SHP77 treated with DMSO at 0.1 percent for 48 hours (cell line): ENCODE measurements at regions not wholly inside any gene's neighbourhood (a gene's known extent, or its start where the extent isn't known, plus 50 kb on each side); places are given as distances from the start of the nearest gene placed in this dataset.
A peak's percentile ranks its signal among the peaks of the same experiment; 100 is the strongest.
"Not testable (repeated sequence)": the region's sequence is repeated elsewhere in the genome, so short reads cannot be mapped to it uniquely, and the experiment has no call there.

Experiments
- DNase-seq: peaks from one replicate; lab custom pipeline; 2025; lab: John Stamatoyannopoulos, UW

DNA sequence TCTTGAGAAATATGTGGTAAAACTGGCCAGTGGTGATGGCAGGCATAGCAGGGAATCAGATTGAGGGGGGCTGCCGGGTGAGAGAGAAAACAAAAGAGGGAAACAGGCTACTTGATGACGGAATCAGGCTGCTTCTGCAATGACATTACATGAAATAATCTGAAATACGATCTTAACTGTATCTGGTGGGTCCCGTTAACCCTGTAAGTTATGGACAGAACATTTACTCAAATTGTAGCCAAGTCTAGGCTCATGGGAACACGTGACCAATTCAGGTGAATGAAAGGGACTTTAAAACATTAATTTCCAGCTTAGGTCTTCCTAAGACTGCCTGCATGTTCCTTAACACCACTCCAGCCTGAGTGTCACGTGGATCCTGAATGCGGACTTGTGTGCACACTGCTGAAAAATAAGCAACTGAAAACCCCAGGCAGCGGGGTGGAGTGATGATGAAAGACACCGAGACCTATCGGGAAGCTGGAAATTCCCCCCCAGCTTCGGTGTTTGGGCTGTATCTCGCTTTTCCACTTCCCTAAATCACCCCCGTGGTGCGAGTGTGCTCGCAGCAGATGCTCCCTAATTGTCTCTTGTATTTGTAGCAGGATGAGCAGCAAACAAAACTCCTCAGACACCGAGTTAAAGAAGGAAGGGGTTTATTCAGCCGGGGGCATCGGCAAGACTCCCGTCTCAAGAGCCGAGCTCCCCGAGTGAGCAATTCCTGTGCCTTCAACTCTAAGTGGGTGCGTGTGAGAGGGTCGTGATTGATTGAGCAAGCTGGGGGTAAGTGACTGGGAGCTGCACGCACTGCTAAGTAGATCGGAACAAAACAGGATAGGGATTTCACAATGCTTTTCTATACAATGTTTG lies 145.0 kb upstream of the GRK3 start:
- peak; percentile 47 for DNase-seq

DNA sequence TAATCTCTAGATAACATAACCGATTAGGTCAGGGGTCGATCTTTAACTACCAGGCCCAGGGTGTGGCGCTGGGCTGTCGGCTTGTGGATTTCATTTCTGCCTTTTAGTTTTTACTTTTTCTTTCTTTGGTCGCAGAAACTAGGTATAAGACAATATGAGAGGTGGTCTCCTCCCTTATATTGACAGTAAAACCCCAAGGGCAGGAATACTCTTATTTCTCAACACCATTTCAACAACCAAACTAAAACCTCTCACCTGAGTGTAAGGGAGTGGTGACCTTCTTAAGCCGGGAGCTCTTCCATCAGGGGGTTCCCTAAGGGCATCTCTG lies 144.4 kb upstream of the GRK3 start:
- DNase-seq = not testable (repeated sequence)

DNA sequence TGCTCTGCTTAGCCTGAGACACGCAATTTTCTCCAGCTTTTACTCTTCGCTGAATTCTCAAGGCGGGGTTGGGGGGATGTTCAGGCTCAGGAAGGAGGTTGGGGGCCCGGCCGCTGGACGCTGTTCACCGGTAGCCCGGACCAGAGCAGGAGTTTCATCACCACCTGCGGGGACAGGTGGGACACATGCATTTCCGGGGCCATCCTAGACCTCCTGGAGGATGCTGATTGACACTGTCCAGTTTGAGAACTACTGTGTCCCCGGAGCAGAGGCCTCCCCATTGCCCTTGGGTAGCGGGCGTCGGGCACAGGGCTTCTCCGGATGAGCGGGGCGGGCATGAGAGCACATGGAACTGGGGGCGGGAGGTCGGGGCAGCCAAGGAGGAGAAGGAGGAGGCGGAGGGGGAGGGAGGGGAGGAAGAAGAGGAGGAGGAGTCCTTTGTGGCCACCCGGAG lies 144.0 kb upstream of the GRK3 start:
- DNase-seq = no peak

DNA sequence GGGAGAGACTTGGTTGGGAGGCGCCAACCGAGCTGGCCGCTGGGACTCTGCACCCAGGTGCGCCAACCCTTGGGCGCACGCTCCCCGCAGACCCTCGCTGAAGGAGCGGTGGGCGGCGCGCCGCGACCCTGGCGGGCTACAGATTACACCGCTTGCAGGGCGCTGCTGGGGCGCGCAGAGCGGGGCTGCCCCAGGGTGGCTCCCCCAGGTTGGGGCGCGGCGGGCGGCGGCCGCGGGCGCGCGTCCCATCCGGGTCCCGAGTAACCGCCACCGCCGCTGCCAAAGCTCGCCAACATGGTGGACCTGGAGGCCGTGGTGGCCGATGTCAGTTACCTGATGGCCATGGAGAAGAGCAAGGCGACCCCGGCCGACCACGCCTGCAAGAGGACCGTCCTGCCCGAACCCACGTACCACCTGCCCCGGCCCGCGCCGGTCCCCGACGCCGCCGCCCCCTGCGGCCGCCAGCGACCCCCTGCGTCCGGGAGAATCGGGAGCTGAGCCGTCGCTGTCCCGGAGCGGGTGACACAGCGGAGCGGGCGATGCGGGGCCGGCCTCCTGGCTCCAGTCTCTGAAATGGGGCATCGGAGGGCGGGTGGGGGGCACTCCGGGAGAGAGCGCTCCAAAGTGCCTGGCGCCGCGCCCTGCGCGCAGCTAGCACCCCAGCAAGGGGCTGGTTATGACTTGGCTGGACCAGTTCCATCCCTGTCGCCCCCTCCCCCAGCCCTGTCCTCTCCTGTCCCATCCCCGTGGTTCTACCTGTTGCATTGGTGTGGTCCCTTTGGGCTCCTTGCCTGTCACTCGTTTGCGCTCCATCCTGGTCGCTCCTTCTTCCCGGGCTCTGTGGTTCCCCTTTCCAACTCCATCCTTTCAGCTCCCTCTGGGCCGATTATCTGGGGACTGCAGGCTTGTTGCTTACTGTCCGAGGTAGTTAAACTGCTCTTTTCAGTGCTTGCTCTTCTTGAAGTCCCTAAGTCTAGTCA lies 143.3 kb upstream of the GRK3 start:
- no peak for DNase-seq

DNA sequence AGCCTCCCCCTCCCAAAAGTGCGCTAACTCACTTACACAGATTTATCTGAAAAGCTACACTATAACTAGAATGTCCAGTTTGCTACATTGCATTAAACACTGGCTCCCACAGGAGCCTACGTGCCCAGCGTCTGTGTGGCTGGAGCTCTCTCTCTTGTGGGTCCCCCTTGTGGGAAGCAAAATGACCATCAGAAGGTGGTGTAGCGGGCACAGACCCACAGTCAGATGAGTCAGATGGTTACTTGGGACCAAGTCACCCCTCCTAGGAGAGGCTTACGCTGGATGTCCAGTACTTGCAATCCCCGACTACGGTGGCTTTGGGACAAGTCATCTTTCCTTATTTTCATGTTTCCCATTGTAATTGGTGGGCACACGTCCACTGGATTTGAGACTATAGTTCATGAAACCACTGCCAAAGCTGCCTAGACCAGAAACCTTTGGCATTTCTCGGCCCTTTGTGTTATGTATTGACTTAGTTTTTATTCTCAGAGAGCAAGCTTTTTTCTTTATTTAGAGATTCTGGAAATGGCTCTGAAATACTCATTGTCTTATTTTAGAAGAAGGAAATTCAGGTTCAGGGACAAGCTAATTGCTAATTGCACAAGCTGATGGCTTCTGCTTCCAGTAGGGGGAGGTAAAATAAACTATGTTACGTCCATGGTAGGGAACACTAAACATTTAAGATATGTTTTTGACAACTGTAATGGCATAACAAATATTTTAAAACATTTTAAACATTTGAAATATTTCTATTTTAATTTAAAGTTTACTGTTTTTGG lies 137.8 kb upstream of the GRK3 start:
- not testable (repeated sequence) for DNase-seq

DNA sequence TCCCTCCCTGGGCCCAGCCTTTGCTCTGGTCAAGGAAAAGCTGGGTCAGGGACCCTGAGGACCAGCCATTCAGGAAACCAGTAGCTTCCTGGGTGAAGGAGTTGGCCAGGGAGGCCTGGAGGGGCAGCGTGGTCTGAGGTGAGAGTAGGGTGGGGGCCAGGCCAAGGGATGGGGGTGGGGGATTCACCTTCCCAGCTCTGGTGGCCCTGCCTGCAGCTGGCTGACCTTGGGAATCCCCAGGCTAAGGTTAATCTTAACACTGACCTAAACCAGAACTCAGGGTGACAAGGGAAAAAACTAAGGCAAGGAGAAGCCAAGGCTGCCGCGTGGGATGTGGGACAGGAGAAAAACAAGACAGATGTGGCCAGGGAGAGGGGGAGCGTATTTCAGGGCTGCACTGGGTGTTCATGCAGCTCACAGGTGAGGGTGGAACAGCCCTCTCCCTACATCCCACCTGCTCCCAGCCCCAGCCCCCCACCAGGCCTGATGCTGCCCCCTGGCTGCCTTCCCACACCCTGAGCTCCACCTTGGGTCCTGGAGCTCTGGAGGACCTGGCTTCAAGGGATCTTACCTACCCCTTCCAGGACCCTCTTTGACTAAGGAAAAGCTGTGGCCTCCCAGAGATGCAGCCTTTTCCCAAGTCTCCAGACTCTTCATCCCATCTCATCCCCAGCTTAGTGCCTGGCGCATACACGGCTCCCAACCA lies 132.7 kb upstream of the GRK3 start:
- not testable (repeated sequence) for DNase-seq

DNA sequence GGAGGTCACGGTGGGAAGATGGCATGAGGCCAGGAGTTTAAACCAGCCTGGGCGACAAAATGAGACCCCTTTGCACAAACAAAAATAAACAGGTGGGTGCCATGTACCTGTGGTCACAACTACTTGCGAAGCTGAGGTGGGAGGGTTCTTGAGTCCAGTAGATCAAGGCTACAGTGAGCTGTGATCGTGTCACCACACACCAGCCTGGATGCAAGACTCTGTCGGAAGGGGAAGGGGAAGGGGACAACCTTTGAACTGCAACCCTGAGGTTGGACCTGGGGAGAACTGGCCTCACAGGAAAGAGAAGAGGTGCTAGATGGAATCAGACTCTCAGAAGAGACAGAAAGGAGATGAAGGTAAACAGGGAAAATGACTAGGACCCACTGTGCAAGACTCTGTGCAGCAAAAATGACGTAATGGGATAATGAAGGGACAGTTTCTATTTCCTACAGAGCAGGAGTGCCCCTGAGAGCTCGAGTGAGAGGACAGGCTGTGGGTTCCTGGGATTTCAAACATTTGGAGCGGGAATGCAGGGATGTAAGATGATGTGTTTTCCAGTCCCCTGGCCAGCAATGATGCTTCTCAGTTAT lies 131.0 kb upstream of the GRK3 start:
- not testable (repeated sequence) for DNase-seq

DNA sequence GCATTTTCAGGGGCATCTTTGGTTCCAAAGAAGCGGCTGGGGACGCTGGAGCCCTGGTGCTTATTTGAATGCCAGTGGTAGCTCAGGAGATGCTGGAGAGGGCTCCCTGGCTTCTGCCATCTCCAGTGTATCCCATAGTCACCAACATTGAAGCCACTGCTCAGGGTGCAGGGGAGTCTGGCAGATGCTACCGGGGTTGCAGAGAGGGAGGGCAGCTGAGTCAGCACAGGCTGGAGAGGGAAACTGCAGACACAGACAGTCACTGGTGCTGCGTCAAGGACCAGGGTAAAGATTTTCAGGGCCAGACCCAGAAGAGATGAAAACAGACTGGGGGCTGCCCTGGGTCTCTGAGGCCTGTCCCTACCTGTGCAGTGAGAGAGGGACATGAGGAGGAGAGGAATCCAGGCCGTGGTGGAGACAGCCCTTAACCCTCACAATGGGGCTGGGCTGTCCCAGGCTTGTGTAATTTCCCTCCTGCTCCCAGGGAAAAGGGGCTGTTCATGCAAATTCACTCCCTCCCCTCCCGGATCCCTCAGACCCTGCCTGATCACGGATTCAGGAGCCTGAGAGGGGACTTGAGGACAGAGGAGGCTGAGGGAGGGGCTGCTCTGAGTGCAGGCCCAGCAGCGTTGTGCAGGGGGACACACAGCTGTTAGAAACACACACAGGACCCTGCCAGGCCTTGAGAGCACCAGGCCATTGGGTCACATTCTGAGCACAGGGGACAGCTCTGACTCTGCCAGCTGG lies 126.9 kb upstream of the GRK3 start:
- no peak for DNase-seq

DNA sequence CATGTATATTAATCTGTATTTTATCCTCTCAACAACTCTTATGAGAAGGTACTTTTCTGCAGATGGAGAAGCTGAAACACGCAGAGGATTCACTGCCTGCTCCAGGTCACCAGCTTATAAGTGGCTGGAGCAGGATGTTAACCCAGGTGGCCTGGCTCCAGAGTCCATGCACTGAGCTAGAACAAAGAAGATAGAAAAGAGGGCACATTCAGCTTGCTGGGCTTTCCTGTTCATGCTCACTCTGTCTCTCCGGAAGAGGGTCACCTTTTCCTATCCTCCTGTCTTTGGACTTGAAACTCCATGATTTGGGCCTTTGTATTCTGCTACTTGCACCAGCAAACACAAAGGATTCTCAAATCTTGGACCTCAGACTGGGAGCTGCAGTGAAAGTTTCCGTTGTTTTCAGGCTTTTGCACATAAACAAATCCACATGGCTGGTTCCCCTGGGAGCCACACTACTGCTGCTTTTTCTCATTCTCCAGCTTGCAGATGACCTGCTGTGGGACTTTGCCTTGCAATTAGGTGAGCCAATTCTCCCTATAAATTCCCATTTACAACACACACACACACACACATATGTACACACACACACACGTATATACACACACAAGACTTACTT lies 117.3 kb upstream of the GRK3 start:
- DNase-seq = peak; percentile 68

DNA sequence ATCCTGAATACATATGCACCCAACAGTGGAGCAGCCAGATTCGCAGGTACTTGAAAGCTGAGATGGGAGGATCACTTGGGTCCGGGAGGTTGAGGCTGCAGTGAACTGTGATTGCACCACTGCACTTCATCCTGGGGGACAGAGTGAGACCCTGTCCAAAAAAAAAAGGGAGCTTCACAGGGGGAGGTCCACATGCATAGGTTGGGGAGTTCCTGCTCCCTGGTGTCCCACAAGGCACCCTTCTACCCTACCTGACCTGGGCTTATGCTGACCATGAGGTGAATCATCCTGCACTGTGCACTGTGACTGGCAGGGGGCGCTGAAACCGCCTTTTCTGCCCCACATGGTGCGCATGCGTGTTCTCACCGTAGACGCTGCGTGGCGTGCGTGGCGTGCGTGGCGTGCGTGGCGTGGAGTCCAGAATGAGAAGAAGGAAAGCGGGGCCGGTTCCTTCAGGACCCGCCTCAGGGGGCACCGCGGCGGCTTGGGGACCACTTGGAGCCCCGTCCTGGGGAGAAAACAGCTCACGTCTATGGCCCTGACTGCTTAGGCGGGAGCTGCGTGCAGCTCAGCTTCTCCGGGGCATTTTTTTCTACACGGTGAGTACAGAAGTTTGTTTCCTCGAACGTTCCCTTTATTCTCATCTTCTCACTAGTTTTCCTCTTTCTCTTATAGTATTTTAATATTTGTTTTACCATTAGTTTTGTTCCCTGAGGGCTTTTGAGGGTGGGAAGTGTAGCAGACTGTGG lies 116.6 kb upstream of the GRK3 start:
- DNase-seq = peak; percentile 44

DNA sequence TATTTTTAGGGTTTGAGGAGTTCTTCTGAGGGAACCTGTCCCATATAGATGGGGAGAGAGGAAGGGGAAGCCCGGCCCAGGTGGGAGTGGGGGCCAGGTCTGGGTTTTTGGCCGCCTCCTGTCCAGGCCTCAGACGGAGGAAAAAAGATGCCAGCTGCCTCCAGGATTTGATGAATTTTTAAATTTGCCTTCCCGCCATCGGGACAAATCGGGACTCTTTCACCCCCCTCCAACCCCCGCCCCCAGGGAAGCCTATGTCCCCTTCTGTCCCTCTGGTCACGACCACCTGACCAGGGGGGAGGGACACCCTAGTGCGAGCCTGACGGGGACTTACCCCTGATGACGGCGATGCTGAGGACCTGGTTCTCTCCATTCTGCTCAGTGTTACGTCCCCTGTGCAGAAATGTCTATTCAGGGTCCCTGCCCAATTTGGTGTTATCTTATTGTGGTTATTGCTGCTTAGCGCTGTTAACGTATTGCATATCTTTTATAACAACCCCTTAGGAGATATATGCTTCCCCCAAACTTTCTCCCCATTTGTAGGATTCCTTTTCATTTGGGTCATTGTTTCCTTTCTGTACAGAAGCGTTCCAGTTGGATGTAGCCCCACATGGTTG lies 115.9 kb upstream of the GRK3 start:
- no peak for DNase-seq

DNA sequence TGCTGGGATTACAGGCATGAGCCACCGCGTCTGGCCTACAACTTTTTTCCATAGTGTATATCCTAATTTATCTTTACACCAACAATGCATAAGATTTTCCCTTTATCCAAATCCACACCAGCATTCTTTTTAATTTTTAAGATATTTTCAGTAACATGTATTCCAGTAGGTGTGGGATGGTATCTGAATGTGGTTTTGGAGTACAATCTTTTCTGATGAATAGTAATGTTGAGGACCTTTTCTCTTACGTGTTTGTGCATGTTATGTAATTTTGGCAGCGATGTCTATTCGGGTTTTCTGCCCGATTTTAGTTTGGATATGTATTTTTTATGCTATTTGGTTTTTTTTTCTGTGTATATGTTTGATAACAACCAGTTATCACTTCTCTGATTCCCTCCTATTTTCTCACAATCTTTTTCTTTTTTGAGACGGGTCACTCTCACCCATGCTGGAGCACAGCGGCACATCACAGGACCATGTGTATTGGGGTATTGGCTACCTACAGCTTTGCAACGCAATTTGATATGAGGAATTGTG lies 114.6 kb upstream of the GRK3 start:
- no peak for DNase-seq

DNA sequence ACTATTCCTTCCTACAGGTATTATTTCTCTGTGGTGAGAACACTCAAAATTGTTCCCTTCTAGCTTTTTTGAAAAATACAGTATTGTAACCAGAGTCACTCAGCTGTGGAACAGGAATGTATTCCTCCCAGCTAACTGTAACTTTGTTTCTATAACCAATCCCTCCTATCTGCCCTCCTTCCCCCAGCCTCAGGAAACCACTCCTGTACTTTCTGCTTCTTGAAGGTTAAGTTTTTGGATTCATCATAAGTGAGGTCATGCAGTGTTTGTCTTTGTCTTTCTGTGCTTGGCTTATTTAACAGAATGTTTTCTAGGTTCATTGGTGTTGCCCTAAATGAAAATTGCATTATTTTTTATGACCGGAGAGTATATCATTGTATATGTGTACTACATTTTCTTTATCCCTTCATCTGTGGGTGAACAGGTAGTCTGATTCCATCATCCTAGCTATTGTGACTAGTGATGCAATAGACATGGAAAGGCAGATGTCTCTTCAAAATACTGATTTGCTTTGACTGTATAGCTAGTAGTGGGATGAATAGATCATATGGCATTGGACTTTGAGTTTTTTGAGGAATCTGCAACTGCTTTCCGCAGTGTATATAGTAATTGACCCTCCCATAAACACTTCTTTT lies 112.9 kb upstream of the GRK3 start:
- DNase-seq = no peak

DNA sequence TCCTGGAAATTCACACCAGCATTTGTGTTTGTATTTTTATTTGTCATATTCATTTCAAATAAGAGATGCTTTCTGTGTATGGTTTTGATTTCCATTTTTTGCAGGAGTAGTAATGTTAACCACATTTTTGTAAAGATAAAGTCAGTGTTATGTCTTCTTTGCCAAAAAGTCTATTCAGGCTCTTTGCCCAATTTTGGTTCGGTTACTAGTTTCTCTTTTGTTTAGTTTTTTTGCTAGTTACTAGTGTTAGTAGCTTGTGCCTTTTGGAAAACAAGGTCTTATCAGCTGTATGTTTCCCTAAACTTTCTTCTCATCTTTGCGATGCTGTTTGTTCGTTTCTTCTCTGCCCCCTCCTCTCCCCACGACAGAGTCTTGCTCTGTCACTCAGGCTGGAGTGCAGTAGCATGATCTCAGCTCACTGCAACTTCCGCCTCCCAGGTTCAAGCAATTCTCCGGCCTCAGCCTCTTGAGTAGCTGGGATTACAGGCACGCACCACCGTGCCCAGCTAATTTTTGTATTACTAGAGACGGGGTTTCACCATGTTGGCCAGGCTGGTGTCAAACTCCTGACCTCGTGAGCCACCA lies 112.3 kb upstream of the GRK3 start:
- no peak for DNase-seq

DNA sequence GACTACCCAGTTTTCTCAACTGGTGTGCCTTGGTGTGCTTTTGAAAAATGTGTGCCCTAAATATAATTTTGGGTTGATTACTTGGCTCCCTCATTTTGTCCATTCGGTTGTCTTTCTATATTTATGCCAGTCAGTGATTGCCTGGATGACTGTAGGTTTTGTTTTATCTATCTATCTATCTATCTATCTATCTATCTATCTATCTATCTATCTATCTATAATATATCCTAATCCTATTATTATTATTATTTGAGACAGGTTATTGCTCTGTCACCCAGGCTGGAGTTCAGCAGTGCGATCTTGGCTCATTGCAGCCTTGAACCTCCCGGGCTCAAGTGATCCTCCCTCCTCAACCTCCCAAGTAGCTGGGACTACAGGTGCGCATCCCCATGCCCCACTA lies 111.4 kb upstream of the GRK3 start:
- no peak for DNase-seq

DNA sequence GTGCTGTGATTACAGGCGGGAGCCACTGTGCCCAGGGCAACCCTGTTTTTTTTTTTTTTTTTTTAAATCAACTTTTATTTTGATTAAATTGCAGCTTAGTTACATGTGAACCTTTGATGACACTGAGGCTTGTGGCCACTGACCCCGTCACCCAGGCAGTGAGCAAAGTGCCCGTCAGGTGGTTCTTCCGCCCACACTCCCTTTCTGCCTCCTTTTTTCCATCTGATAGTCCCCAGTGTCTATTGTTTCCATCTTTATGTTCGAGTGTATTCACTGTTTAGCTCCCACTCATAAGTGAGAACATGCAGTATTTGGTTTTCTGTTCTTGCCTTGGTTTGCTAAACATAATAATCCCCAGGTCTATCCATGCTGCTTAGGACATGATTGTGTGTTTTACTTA lies 110.9 kb upstream of the GRK3 start:
- no peak for DNase-seq

DNA sequence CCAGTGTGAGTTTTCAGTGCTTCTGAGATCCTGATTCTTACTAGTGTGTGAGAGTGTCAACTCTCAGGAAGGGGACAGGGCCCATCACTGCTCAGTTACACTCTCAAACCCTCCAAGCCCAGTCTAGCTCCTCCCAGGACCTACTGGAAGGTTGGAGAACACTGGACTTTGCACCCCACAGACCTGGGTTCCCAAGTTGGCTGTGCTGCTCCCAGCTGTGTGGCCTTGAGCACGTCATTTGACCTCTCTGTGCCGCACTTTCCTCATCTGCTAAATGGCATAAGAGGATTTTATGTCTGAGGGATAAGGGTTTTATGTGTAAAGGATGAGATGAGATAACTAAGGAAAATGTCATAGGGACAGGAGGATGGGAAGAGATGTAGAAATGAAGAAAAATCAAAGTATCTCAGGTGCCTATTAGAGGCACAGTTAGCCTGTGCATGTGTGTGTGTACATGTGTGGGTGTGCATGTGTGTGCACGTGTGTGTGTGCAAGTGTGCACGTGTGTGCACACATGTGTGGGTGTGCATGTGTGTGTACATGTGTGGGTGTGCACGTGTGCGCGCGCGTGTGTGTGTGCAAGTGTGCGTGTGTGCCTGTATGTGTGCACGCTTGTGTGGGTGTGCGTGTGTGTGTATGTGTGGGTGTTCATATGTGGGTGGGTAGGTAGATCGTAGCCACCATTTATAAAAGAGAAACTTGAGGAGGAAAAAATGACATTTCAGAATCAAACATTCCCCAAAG lies 108.0 kb upstream of the GRK3 start:
- DNase-seq = not testable (repeated sequence)
